Nephron (organoid): ENCODE measurements at regions not wholly inside any gene's neighbourhood (a gene's known extent, or its start where the extent isn't known, plus 50 kb on each side); places are given as distances from the start of the nearest gene placed in this dataset.

Source experiments
- H3K27ac Mint-ChIP-seq, 3 experiments: 2 replicates each; pipeline ENCODE4 v1.8.0; 2020; ENCODE audit warnings: mixed read lengths in 3 of 3, mild to moderate bottlenecking in 2 of 3, moderate library complexity in 1 of 3
- H3K27me3 Mint-ChIP-seq: 2 replicates; pipeline ENCODE4 v1.8.0; 2021; ENCODE audit warnings: low read depth, mild to moderate bottlenecking, moderate library complexity, mixed read lengths
- H3K36me3 Mint-ChIP-seq: 2 replicates; pipeline ENCODE4 v1.8.0; 2020; ENCODE audit warnings: low read depth, mixed read lengths
- H3K4me1 Mint-ChIP-seq: 2 replicates; pipeline ENCODE4 v1.8.0; 2020; ENCODE audit warnings: mixed read lengths
- H3K4me3 Mint-ChIP-seq, 3 experiments: 2 replicates each; pipeline ENCODE4 v1.8.0; 2020; ENCODE audit warnings: mild to moderate bottlenecking in 3 of 3, mixed read lengths in 3 of 3, moderate library complexity in 2 of 3
- H3K9me3 Mint-ChIP-seq: 2 replicates; pipeline ENCODE4 v1.8.0; 2020; ENCODE audit warnings: mixed read lengths
- CTCF ChIP-seq, 3 experiments: fragments of 200-600 bp; sonication (generic); IDR thresholded peaks; one replicate each; pipeline ENCODE4 v1.5.0; 2021; ENCODE audit warnings: antibody characterized with exemption in 3 of 3; ENCODE audit not compliant: unreplicated experiment in 3 of 3

- H3K9me3 Mint-ChIP-seq, result peaks cover 40% of the 10 kb centered on the region
- H3K4me3 Mint-ChIP-seq, result no peak overlapping the region
- no peak overlapping the region for H3K27ac Mint-ChIP-seq
- H3K27me3 Mint-ChIP-seq, result no peaks in the 10 kb centered on the region
- H3K4me1 Mint-ChIP-seq, result peaks cover 10% of the 10 kb centered on the region
- no peak for TF ChIP-seq CTCF (IDR thresholded peaks at IDR 0.05; ENCODE audit: unreplicated experiment in 3 of 3)
- no peaks in the 10 kb centered on the region for H3K36me3 Mint-ChIP-seq
Measured at GRCh38 chr4:143016171-143016570, 168.5 kb upstream of the USP38 start.

GRCh38 chr4:143017210-143017609 is 167.5 kb upstream of the USP38 start:
- Mint-ChIP-seq H3K4me3 (no peak overlapping the region), H3K9me3 (peaks cover 33% of the 10 kb centered on the region), H3K27me3 (no peaks in the 10 kb centered on the region), H3K4me1 (peaks cover 10% of the 10 kb centered on the region), H3K36me3 (no peaks in the 10 kb centered on the region), H3K27ac (no peak overlapping the region)
- no peak for TF ChIP-seq CTCF (IDR thresholded peaks at IDR 0.05; ENCODE audit: unreplicated experiment in 3 of 3)

- no peak for TF ChIP-seq CTCF (IDR thresholded peaks at IDR 0.05; ENCODE audit: unreplicated experiment in 3 of 3)
- Mint-ChIP-seq H3K9me3 (peaks cover 20% of the 10 kb centered on the region), H3K27me3 (no peaks in the 10 kb centered on the region), H3K4me3 (no peak overlapping the region), H3K27ac (no peak overlapping the region), H3K4me1 (peaks cover 10% of the 10 kb centered on the region), H3K36me3 (no peaks in the 10 kb centered on the region)
Measured at GRCh38 chr4:143019351-143019750, 165.4 kb upstream of the USP38 start.

- Mint-ChIP-seq H3K9me3 (peaks cover 9% of the 10 kb centered on the region), H3K4me3 (no peak overlapping the region), H3K4me1 (peaks cover 10% of the 10 kb centered on the region), H3K27me3 (no peaks in the 10 kb centered on the region), H3K27ac (no peak overlapping the region), H3K36me3 (no peaks in the 10 kb centered on the region)
- no peak for TF ChIP-seq CTCF (IDR thresholded peaks at IDR 0.05; ENCODE audit: unreplicated experiment in 3 of 3)
Measured at GRCh38 chr4:143021384-143021783, 163.3 kb upstream of the USP38 start.

- no peak for TF ChIP-seq CTCF (IDR thresholded peaks at IDR 0.05; ENCODE audit: unreplicated experiment in 3 of 3)
- H3K4me3 Mint-ChIP-seq, result no peak overlapping the region
- peaks cover 3% of the 10 kb centered on the region for H3K9me3 Mint-ChIP-seq
- H3K27me3 Mint-ChIP-seq, result no peaks in the 10 kb centered on the region
- H3K27ac Mint-ChIP-seq, result no peak overlapping the region
- peaks cover 10% of the 10 kb centered on the region for H3K4me1 Mint-ChIP-seq
- H3K36me3 Mint-ChIP-seq, result no peaks in the 10 kb centered on the region
Measured at GRCh38 chr4:143023239-143023918, 161.3 kb upstream of the USP38 start.

GRCh38 chr4:143025081-143025704 is 159.5 kb upstream of the USP38 start:
- Mint-ChIP-seq H3K36me3 (no peaks in the 10 kb centered on the region), H3K27me3 (no peaks in the 10 kb centered on the region), H3K4me3 (no peak overlapping the region), H3K9me3 (peaks cover 14% of the 10 kb centered on the region), H3K27ac (no peak overlapping the region), H3K4me1 (peaks cover 8% of the 10 kb centered on the region)
- peak in 2 of 3 experiments; percentile 10 to 24 for TF ChIP-seq CTCF (IDR thresholded peaks at IDR 0.05; ENCODE audit: unreplicated experiment in 3 of 3)
